Smooth muscle cell (in vitro differentiated cells): ENCODE measurements at regions not wholly inside any gene's neighbourhood (a gene's known extent, or its start where the extent isn't known, plus 50 kb on each side); places are given as distances from the start of the nearest gene placed in this dataset.

ENCODE experiments used
- DNase-seq: peaks from one replicate; lab custom pipeline; 2025; ENCODE audit not compliant: unreplicated experiment; lab: John Stamatoyannopoulos, UW
- H2AFZ ChIP-seq: fragments of 200-600 bp; sonication (generic); 2 replicates; pipeline ENCODE4 v1.6.0; 2016; ENCODE audit warnings: antibody characterized with exemption, low read depth, mild to moderate bottlenecking
- H3F3A ChIP-seq: fragments of 200-600 bp; sonication (generic); 2 replicates; pipeline ENCODE4 v1.6.0; 2017; ENCODE audit warnings: antibody characterized with exemption, low read depth
- H3K27ac ChIP-seq: fragments of 200-600 bp; sonication (generic); 2 replicates; pipeline ENCODE4 v1.5.1; 2016; ENCODE audit warnings: low read depth, mild to moderate bottlenecking
- H3K27me3 ChIP-seq: fragments of 200-600 bp; sonication (generic); 2 replicates; pipeline ENCODE4 v1.6.1; 2016; ENCODE audit warnings: low read depth, mild to moderate bottlenecking
- H3K36me3 ChIP-seq: fragments of 200-600 bp; sonication (generic); 2 replicates; pipeline ENCODE4 v1.5.1; 2016; ENCODE audit warnings: low read depth
- H3K4me1 ChIP-seq: fragments of 200-600 bp; sonication (generic); 2 replicates; pipeline ENCODE4 v1.5.1; 2016; ENCODE audit warnings: low read depth
- H3K4me2 ChIP-seq: fragments of 200-600 bp; sonication (generic); 2 replicates; pipeline ENCODE4 v1.6.0; 2016; ENCODE audit warnings: mild to moderate bottlenecking
- H3K4me3 ChIP-seq: fragments of 200-600 bp; sonication (generic); 2 replicates; pipeline ENCODE4 v1.5.1; 2016; ENCODE audit warnings: mild to moderate bottlenecking
- H3K79me2 ChIP-seq: fragments of 200-600 bp; sonication (generic); 2 replicates; pipeline ENCODE4 v1.6.0; 2016; ENCODE audit warnings: low read depth, mild to moderate bottlenecking
- H3K9ac ChIP-seq: fragments of 200-600 bp; sonication (generic); 2 replicates; pipeline ENCODE4 v1.6.0; 2016; ENCODE audit warnings: low read depth
- H3K9me3 ChIP-seq: fragments of 200-600 bp; sonication (generic); replicated peaks from 2 replicates; pipeline ENCODE4 v1.5.1; 2016; ENCODE audit warnings: low read depth
- H4K20me1 ChIP-seq: fragments of 200-600 bp; sonication (generic); 2 replicates; pipeline ENCODE4 v1.6.0; 2016; ENCODE audit warnings: low read depth
- WGBS: methylation state at CpG from one replicate; pipeline ENCODE4 v1.1.7; 2016; ENCODE audit warnings: low lambda C conversion rate; 5-methylcytosine and 5-hydroxymethylcytosine counted together
- TF ChIP-seq, protein P1 (sequence below): fragments of 200-600 bp; sonication (generic); IDR thresholded peaks from 2 replicates; pipeline ENCODE4 v1.5.1; 2017; ENCODE audit warnings: borderline replicate concordance, mild to moderate bottlenecking, antibody characterized with exemption; ENCODE audit not compliant: insufficient read depth, poor library complexity, severe bottlenecking

DNA sequence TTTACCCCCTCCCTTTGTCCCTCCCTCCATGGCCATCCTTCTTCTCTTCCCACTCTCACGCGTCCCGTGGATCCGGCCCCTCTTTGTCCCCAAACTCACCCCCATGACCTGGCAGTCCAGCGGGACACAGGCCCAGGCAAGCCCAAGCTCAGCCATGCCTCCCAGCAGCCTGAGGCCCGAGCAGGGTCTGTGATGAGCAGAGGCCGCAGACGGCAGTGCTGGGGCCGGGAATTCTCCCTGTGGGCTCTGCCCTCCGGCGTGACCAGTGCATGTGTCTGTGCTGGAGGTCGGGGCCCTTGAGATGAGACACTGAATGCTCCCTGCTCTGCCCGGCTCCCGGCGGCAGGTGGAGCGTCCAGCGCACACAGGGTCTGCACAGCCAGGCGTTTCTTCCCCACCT, 237.9 kb downstream of the BRD1 start:
- Histone ChIP-seq H3K4me2 (no peak overlapping the region), H4K20me1 (no peaks in the 10 kb centered on the region), H3K27ac (no peak overlapping the region), H3K4me1 (no peaks in the 10 kb centered on the region), H3F3A (no peaks in the 10 kb centered on the region), H3K36me3 (no peaks in the 10 kb centered on the region), H3K9ac (no peak overlapping the region), H3K4me3 (no peak overlapping the region), H3K27me3 (no peaks in the 10 kb centered on the region), H2AFZ (no peak overlapping the region), H3K79me2 (no peaks in the 10 kb centered on the region), H3K9me3 (no peaks in the 10 kb centered on the region)
- DNase-seq: no peak
- TF ChIP-seq, protein P1, sequence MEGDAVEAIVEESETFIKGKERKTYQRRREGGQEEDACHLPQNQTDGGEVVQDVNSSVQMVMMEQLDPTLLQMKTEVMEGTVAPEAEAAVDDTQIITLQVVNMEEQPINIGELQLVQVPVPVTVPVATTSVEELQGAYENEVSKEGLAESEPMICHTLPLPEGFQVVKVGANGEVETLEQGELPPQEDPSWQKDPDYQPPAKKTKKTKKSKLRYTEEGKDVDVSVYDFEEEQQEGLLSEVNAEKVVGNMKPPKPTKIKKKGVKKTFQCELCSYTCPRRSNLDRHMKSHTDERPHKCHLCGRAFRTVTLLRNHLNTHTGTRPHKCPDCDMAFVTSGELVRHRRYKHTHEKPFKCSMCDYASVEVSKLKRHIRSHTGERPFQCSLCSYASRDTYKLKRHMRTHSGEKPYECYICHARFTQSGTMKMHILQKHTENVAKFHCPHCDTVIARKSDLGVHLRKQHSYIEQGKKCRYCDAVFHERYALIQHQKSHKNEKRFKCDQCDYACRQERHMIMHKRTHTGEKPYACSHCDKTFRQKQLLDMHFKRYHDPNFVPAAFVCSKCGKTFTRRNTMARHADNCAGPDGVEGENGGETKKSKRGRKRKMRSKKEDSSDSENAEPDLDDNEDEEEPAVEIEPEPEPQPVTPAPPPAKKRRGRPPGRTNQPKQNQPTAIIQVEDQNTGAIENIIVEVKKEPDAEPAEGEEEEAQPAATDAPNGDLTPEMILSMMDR: no peak
- WGBS: 91% methylated on average over 18 of the region's 18 CpGs

DNA sequence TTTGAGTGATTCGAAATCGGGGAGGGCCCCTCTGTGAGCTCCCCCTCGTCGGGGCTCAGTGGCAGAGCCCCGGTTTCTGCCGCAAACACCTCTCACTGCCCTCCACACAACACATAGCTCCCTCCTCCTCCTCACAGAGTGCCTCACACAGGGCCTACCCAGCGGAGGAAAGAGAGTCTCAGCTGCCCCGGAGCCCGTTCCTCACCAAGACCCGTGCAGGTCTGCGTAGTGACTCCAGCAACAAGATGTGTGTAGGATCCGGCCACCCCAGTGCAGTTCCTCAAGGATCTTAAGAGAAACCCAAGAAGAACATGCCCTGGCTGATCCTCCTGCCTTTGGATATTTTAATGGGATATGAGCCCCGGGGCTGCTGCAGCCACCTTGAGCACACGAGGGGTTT, 238.4 kb downstream of the BRD1 start:
- Histone ChIP-seq H3K4me3 (no peak overlapping the region), H3K27ac (no peak overlapping the region), H3K79me2 (no peaks in the 10 kb centered on the region), H3K9me3 (no peaks in the 10 kb centered on the region), H3K4me2 (no peak overlapping the region), H3F3A (no peaks in the 10 kb centered on the region), H3K9ac (no peak overlapping the region), H2AFZ (no peak overlapping the region), H3K27me3 (no peaks in the 10 kb centered on the region), H3K36me3 (no peaks in the 10 kb centered on the region), H4K20me1 (no peaks in the 10 kb centered on the region), H3K4me1 (no peaks in the 10 kb centered on the region)
- 93% methylated on average over 14 of the region's 14 CpGs for WGBS
- DNase-seq: no peak
- TF ChIP-seq, protein P1: no peak

DNA sequence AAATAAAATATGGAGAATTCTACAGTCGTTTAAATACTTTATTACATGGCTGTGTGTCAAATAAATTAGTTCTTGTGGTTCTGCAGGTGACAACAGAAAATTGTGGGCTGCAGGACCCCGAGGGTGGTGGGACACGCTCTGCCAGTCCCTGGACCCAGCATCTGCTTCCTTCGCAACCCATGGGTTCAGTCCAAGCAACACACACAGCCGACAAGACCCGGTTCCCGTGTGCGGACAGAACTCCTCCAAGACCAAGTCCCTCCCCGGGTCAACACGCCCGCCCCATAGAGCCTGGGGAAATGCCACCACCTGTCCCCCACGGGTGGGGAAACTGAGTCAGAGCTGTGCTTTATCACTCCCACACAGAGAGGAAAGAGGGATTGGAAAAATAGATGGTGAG, 238.9 kb downstream of the BRD1 start:
- H3K9me3 ChIP-seq: no peaks in the 10 kb centered on the region

DNA sequence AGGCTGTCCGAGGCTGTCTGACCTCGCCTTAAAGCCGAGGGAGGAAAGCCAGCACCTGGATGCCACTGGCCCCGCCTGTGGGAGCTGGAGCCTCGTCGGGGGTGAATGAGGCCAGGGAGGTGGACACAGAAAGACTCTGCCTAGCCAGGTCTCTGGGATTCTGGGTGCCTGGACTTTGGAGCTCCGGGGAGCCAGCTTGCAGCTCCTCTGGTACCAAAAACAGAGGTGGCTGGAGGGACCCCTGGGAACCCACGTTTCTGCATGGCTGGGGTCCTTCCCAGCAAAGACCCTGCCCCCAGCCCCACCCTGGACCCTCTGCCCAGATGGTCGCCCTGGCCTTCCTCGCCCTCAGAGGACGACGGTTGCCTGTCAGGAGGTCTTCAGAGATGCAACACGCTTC, 239.7 kb downstream of the BRD1 start:
- Histone ChIP-seq H3K9me3 (no peaks in the 10 kb centered on the region), H3K27me3 (no peaks in the 10 kb centered on the region), H3K79me2 (no peaks in the 10 kb centered on the region), H3K4me2 (no peak overlapping the region), H3K4me1 (no peaks in the 10 kb centered on the region), H3F3A (no peaks in the 10 kb centered on the region), H3K9ac (no peak overlapping the region), H3K36me3 (no peaks in the 10 kb centered on the region), H3K4me3 (no peak overlapping the region), H2AFZ (no peak overlapping the region), H4K20me1 (no peaks in the 10 kb centered on the region), H3K27ac (no peak overlapping the region)
- DNase-seq: no peak
- TF ChIP-seq, protein P1: no peak
- WGBS: 85% methylated on average over 13 of the region's 13 CpGs

More for the DNA sequence above, 238.9 kb downstream of the BRD1 start:
- no peak overlapping the region for H3K4me3 ChIP-seq
- H3K27me3 ChIP-seq: no peaks in the 10 kb centered on the region
- no peaks in the 10 kb centered on the region for H3K79me2 ChIP-seq
- 91% methylated on average over 12 of the region's 12 CpGs for WGBS
- H3K9ac ChIP-seq: no peak overlapping the region
- TF ChIP-seq, protein P1: no peak
- no peak overlapping the region for H3K27ac ChIP-seq
- no peak overlapping the region for H2AFZ ChIP-seq
- DNase-seq: no peak
- no peak overlapping the region for H3K4me2 ChIP-seq
- H4K20me1 ChIP-seq: no peaks in the 10 kb centered on the region
- no peaks in the 10 kb centered on the region for H3F3A ChIP-seq
- H3K36me3 ChIP-seq: no peaks in the 10 kb centered on the region
- no peaks in the 10 kb centered on the region for H3K4me1 ChIP-seq
